ENCODE measurements at regions not wholly inside any gene's neighbourhood (a gene's known extent, or its start where the extent isn't known, plus 50 kb on each side); places are given as distances from the start of the nearest gene placed in this dataset.

DNA sequence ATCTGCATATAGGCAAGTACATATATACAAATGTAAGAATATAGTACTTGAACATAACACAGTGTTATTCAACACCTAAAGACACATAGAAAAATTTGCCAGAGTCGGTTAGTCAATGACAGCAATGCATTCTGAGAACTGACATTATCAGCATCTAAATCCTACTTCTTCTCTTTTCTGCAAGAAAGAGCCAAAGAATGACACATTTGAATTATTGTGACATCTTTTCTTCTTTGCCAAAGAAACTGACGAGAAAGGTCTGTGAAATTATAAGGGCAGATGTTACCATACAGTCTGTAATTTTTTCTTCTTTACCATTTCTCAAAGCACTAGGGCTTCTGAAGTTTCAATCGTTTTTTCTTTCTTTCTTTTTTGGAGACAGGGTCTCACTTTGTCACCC lies 350.9 kb upstream of the NBEA start:
- DNase-seq, result no peak

GRCh38 chr13:34591900-34592529 lies 350.1 kb upstream of the NBEA start:
- DNase-seq, result no peak

GRCh38 chr13:34593658-34594057 lies 348.4 kb upstream of the NBEA start:
- DNase-seq, result no peak

- no peak for DNase-seq
These were observed 347.6 kb upstream of the NBEA start for GRCh38 chr13:34594507-34594906.

- DNase-seq, result no peak
These were observed 333.7 kb upstream of the NBEA start for GRCh38 chr13:34608331-34608730.

- DNase-seq, result no peak
These were observed 330.4 kb upstream of the NBEA start for GRCh38 chr13:34611671-34612070.

DNA sequence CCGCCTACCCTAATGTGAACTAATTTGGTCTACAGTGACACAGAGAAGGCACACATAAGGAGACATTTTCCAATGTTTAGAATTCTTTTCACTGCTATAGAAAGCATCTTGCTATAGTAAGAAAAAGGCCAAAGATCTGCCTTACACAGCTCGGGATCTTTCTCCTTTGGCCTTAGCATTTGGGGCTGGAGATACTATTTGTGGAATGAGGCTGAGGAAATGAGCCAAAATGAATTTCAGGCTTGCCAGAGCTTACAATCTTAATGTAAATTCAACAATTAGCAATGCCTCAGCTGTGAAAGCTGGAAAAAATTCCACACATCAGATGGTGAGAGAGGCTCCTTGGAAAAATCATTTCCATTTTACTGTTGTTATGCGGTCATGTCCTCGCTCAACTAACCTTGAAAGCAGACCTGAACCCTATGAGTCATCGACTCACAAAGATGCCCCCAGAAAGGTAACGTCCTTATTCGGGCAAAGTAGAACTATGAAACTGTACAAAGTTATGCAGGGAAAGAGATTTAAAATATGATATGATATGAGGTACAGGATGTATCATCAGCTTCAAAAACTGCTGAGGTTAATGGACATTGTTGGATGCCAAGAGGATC lies 324.5 kb upstream of the NBEA start:
- no peak for DNase-seq

DNA sequence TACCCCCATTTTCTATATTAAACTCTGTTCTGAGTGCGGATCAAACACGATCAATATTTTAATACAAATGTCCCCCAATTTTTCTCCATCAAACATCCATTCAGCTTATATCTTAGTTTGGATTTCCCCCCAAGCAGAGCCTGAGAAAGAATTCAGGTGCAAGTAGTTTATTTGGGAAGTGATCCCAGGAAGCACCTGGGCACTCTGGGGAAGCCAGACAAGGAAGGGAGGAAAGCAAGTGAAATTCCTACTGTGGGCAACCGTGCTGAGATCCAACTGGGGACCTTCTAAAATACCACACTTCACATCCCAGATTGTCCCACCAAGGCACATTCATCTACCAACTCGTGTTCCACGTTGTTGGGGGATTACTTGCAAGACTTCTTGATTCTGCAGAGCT lies 323.4 kb upstream of the NBEA start:
- no peak for DNase-seq

DNA sequence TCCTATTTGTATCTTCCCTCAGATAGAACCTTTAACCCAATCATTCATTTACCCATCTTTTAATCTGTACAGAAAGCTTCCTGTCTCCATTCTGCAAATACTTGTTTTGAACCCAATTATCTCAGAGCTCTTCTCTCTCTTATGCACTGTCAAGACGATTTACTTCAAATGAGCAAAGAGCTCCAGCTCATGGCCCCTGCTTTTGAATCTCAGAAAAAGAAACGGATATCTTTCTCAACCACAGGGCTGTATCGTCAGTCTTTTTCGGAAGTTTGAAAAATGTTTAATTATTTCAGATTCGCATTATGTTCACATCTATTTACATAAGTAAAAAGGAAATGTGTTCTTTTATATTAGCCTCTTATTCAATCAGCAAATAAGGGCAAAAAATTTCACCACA lies 322.7 kb upstream of the NBEA start:
- no peak for DNase-seq

DNA sequence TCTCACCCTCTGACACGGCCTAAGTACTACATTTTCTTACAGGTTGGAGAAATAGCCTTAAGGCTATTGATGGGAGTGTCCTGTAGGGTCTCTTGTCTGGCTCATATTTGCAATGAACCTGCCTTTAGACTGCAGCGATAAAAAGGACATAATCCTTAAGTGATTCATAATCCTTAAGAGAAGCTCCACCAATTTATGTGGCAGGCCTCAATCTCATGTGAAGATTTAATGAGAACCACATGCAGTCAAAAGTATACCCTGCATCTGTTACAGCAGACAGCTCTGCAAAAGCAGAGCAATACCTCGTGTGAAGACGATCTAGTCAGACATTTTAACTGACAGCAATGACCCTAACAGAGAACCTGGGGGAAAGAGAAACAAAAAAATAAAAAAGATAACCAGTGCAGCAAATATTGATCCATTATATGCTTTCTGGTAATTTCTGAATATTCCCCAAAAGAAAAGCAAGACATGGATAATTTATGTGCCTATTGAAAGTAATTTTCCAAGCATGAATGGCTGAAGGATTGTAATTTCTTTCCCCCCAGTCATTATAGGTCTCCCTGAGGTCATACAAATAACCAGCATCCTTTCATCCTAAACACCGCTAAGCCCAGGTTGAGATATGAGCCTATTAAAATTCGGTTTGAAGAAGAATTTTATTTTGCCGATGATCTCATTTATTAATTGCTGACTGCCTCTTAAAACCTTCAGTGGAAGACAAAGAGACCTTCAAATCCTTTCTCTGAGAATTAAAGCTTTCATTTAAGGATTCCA lies 321.8 kb upstream of the NBEA start:
- DNase-seq, result no peak

GRCh38 chr13:34620862-34621261 lies 321.2 kb upstream of the NBEA start:
- DNase-seq, result no peak

GRCh38 chr13:34623331-34623730 lies 318.7 kb upstream of the NBEA start:
- no peak for DNase-seq

GRCh38 chr13:34627509-34628208 lies 314.4 kb upstream of the NBEA start:
- peak; percentile 21 for DNase-seq

DNA sequence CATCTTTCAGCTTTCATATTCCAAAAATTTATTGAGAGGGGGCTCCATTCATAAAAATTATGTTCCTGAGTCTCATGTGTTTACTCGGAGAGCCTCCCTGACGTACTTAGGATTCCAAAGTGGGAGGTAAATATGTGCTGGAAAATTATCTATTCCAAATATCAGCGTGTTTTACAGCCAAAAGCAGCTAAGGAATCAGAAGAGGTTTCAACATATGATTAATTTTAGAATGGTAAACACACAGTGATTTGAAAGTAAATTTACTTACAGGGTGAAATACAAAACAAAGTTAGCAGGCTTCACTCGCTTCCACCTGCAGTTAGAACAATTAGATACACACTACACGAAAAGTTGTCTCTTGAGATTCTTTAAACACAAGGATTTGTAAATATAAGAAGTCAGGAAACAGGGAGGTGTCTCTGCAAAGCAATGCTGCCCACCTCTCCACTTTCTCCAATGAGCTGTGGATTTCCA lies 313.8 kb upstream of the NBEA start:
- DNase-seq, result no peak

GRCh38 chr13:34634448-34634847 lies 307.6 kb upstream of the NBEA start:
- peak; percentile 27 for DNase-seq

DNA sequence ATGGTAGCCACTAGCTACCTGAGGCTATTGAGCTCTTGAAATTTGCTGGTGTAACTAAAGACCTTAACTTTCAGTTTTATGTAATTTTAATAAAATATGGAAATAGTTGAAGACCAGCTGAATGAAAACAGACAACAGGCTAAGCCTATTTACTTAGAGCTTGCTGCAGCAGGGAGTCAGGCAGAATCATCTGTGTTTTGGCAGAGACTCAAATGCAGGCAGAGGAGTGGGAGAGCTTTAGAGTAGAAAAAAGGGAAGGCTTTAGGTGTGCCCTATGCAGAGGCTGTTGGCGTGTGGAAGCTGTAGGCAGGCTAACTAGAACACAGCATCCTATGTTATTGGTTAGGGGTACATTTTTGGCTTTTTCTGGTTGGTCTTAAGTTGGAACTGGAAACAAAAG lies 304.9 kb upstream of the NBEA start:
- no peak for DNase-seq

DNA sequence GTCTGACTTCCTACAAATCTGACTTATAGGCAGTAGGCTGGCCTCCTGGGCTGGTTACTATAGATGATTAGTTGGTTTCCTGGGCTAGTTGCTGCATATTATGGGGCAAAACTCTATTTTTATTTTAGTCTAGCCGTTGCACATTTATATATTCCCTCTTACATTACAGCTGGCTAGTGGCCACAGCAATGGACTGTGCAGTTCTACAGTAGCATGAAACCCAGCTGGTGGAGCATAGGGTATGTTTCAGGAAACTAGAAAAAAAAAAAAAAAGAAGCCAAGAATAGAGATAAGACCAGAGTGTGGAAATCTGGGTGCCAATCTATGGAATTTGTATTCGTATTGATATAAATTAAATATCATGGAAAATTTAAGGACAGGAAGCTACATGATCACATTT lies 304.4 kb upstream of the NBEA start:
- DNase-seq, result no peak

DNA sequence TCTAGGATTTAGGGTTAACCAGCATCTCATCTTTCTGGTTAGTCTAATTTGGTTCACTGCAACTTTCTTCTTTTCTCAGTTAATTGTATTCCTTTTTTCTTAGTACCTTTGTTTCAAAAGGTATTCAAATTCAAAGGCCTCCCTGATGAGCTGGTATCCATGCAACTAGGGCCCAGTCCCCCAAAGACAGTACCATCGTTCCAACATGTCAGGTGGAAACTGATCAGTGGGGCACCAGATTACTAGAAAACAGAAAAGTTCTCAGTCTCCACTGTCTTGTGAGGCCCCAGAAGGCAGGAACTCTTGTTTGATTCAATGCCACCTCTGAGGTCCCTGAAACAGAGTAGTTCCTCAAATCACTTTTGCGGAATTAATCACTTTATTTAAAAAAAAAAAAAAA lies 303.2 kb upstream of the NBEA start:
- DNase-seq, result no peak

DNA sequence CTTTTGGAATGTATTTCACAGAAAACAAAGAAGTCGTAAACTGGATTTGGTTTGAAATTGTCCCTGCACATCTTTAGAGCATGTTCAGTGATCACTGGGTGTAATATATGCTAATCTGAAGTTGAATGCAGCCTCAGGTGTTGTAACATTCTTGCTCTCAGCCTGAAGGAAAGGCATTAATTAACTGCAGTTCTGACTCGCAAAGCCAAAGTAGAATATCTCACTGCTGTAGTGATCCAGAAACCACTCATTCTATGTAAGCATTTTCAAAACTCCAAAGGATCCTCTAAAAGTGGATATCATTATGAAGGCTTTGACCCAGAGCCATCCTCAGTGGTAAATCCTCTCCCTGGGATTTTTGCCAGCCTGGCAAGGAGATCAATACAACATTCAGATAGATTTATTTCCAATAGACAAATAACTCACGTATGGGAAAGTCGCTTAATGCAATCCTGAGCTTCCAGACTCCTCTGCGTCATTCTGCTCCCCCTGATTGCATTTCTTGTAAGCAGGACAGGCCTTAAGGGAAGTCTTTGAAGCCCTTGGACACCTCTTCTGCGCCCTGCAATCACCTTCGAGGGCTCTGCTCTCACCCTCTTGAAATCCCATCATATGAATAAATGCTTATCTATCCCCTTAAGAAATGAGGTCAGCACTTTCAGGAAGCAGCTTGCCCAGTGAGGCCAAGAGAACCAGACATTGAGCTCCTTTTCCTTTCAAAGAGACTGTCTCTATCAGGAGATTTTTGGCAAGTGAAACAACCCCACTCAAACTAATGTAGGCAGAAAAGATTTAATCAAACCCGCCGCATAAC lies 301.7 kb upstream of the NBEA start:
- DNase-seq, result no peak

- no peak for DNase-seq
These were observed 301.1 kb upstream of the NBEA start for GRCh38 chr13:34640993-34641330.

- no peak for DNase-seq
These were observed 294.5 kb upstream of the NBEA start for GRCh38 chr13:34647379-34648150.

- DNase-seq, result no peak
These were observed 287.9 kb upstream of the NBEA start for GRCh38 chr13:34654203-34654602.
